Uterus (tissue), 2 donors: ENCODE measurements at regions not wholly inside any gene's neighbourhood (a gene's known extent, or its start where the extent isn't known, plus 50 kb on each side); places are given as distances from the start of the nearest gene placed in this dataset.

Experiments
- POLR2A ChIP-seq, 2 donors: fragments of 450-650 bp; IDR thresholded peaks; one replicate each; pipeline ENCODE4 v1.6.1; 2016; ENCODE audit warnings: antibody characterized with exemption in 2 of 2, mild to moderate bottlenecking in 1 of 2, moderate library complexity in 1 of 2
- TF ChIP-seq, protein P1 (sequence below), 4 experiments: fragments of 200-600 bp in 2 of 4; fragments of 450-650 bp in 2 of 4; sonication (generic) in 2 of 4; IDR thresholded peaks; one replicate each; pipeline ENCODE4 v1.5.1; 2016 to 2019; ENCODE audit warnings: antibody characterized with exemption in 4 of 4, mild to moderate bottlenecking in 2 of 4, moderate library complexity in 1 of 4

- TF ChIP-seq, protein P1, sequence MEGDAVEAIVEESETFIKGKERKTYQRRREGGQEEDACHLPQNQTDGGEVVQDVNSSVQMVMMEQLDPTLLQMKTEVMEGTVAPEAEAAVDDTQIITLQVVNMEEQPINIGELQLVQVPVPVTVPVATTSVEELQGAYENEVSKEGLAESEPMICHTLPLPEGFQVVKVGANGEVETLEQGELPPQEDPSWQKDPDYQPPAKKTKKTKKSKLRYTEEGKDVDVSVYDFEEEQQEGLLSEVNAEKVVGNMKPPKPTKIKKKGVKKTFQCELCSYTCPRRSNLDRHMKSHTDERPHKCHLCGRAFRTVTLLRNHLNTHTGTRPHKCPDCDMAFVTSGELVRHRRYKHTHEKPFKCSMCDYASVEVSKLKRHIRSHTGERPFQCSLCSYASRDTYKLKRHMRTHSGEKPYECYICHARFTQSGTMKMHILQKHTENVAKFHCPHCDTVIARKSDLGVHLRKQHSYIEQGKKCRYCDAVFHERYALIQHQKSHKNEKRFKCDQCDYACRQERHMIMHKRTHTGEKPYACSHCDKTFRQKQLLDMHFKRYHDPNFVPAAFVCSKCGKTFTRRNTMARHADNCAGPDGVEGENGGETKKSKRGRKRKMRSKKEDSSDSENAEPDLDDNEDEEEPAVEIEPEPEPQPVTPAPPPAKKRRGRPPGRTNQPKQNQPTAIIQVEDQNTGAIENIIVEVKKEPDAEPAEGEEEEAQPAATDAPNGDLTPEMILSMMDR (IDR thresholded peaks at IDR 0.05): no peak
- no peak for TF ChIP-seq POLR2A (IDR thresholded peaks at IDR 0.05)
These were observed 72.2 kb upstream of the ADRB1 start for GRCh38 chr10:113971349-113971973.
